ENCODE measurements at regions not wholly inside any gene's neighbourhood (a gene's known extent, or its start where the extent isn't known, plus 50 kb on each side); places are given as distances from the start of the nearest gene placed in this dataset.
"Not testable (repeated sequence)": the region's sequence is repeated elsewhere in the genome, so short reads cannot be mapped to it uniquely, and the experiment has no call there.

- not testable (repeated sequence) for DNase-seq (ENCODE audit: low read depth in 1 of 2, low spot score in 1 of 2)
Measured at GRCh38 chr17:15858082-15858481, 86.8 kb upstream of the ADORA2B start.

DNA sequence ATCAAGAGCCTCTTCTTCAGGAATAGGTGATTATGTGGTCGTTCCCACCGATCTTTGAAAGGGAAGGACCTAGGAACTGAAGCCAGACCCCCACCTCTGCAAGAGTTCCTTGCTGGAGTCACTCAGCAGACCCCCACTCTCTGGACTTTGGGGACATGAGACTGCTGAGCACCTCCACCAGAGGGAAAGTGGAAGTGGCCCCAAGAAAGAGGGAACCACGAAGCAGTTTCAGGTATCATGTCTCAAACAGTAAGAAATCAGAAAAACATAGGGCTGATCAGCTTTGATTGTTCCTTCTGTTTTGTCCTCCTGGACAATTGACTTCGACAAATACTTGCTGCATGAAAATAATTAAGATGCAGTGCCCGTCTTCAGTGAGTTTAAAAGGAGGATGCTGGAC lies 84.2 kb upstream of the ADORA2B start:
- DNase-seq (ENCODE audit: low read depth in 1 of 2, low spot score in 1 of 2) = not testable (repeated sequence)

- DNase-seq (ENCODE audit: low read depth in 1 of 2, low spot score in 1 of 2) = not testable (repeated sequence)
Measured at GRCh38 chr17:15864061-15864460, 80.9 kb upstream of the ADORA2B start.

GRCh38 chr17:15864472-15864871 lies 80.5 kb upstream of the ADORA2B start:
- DNase-seq (ENCODE audit: low read depth in 1 of 2, low spot score in 1 of 2) = not testable (repeated sequence)

DNA sequence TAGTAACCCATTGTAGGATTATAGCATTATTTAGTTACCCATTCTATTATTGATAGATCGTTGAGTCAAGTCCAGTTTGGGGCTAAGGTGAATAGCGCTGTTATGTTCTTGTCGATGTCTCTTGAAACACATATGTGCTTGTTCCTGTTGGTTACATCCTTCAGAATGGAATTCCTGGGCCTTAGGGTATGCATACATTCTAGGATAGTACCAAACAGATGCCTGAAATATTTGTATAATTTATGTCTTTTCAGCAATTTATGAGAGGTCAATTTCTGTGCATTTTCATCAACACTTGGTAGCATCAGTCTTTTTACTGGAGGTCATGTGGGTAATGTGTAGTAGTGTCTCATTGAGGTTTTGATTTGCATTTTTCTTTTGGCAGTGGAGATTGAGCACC lies 78.9 kb upstream of the ADORA2B start:
- not testable (repeated sequence) for DNase-seq (ENCODE audit: low read depth in 1 of 2, low spot score in 1 of 2)

- DNase-seq (ENCODE audit: low read depth in 1 of 2, low spot score in 1 of 2) = not testable (repeated sequence)
Measured at GRCh38 chr17:15867331-15867730, 77.6 kb upstream of the ADORA2B start.

GRCh38 chr17:15869868-15870267 lies 75.1 kb upstream of the ADORA2B start:
- not testable (repeated sequence) for DNase-seq (ENCODE audit: low read depth in 1 of 2, low spot score in 1 of 2)

- not testable (repeated sequence) for DNase-seq (ENCODE audit: low read depth in 1 of 2, low spot score in 1 of 2)
Measured at GRCh38 chr17:15872677-15873076, 72.3 kb upstream of the ADORA2B start.

GRCh38 chr17:15877882-15878500 lies 66.9 kb upstream of the ADORA2B start:
- not testable (repeated sequence) for DNase-seq (ENCODE audit: low read depth in 1 of 2, low spot score in 1 of 2)

DNA sequence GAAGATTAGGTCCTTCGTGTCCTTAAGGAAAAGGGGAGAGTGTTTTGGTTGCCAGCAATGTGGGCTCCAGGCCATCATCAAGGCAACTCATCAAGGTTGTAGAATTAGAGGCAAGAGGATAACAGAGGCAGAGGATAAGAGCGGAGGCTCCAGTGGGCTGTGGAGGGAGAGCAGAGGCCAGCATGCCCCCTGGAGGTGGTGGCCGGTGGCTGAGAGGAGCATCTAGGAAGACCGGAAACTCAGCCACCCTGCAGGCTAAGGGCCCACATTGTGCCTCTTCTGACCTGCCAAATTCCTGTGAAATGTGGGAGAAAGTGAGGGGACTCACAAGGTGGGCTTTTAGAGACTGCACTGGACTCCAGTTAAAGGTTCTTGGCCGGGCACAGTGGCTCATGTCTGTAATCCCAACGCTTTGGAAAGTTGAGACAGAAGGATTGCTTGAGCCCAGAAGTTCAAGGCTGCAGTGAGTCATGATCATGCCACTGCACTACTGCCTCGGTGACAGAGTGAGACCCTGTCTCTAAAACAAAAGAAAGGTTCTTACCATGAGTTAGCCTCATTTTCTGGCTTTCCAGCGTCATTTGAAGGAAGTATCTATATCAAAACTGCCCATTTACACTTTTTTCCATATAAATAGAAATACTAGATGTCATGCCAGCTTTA lies 62.7 kb upstream of the ADORA2B start:
- no peak for DNase-seq (ENCODE audit: low read depth in 1 of 2, low spot score in 1 of 2)

GRCh38 chr17:15882777-15883176 lies 62.2 kb upstream of the ADORA2B start:
- no peak for DNase-seq (ENCODE audit: low read depth in 1 of 2, low spot score in 1 of 2)

- no peak for DNase-seq (ENCODE audit: low read depth in 1 of 2, low spot score in 1 of 2)
Measured at GRCh38 chr17:15883617-15884111, 61.3 kb upstream of the ADORA2B start.

GRCh38 chr17:15884731-15885130 lies 60.2 kb upstream of the ADORA2B start:
- DNase-seq (ENCODE audit: low read depth in 1 of 2, low spot score in 1 of 2) = no peak

GRCh38 chr17:15885770-15886169 lies 59.2 kb upstream of the ADORA2B start:
- no peak for DNase-seq (ENCODE audit: low read depth in 1 of 2, low spot score in 1 of 2)

DNA sequence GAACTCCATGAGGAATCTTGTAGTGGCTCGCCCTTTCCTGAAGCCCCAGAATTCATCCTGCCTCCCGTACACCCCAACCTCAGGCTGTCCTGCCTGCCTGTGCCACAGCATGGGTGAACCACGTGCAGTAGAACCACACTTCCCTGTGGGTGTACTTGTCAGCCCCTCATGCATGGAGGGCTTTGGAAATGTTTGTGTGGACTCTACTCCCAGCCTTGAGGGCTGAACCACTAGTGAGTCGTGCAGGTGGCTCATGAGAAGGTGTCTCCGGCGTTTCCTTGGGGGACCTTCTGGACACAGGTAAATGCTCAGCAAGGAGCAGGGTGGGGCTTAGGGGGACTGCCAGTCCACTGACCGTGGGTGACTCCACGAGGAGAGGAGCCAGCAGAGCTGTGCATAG lies 58.7 kb upstream of the ADORA2B start:
- DNase-seq (ENCODE audit: low read depth in 1 of 2, low spot score in 1 of 2) = no peak

GRCh38 chr17:15886804-15887203 lies 58.1 kb upstream of the ADORA2B start:
- DNase-seq (ENCODE audit: low read depth in 1 of 2, low spot score in 1 of 2) = no peak

DNA sequence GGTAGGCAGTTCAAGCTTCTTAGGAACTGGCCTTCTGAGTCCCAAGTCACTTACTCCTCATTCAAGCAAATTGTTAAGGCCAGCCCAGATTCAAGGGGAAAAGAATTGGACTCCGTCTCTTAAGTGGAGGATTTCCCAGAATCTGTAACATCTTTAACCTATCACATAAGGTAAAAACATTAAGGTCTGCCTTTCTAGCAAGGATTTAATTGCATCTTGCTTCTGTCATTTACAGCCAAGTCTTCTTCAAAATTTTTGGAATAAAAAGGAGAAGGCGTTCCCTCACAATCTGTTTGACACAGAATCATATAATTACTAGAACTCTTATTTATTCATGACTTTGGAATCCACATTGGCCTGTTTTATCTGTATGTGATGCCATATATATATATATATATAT lies 56.5 kb upstream of the ADORA2B start:
- DNase-seq (ENCODE audit: low read depth in 1 of 2, low spot score in 1 of 2) = no peak

DNA sequence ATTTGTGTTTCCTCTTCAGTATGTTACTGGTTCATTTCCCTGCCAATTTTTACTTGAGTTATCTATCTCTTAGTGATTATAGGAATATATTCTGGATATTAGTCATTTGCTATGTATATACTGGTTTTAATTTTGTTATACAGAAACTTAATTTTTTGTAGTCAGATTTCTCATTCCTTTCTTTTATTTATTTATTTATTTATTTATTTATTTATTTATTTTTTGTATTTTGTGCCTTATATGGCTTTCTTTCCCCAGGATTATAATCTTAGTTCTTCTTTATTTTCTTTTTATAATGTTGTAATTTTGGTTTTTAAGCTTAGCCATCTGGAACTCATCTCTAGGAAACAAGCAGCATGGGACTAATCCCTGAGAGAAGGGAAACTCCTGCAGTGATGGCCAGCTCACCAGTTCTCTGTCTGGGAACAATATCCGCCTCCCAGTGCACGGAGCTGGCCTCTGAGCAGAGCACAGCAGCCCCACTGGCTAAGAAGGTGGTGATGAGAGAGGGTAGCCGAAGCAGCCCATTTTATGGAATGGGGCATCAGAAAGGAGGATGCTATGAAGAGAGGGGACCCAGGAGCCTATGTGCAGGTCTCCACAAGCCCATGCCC lies 54.5 kb upstream of the ADORA2B start:
- no peak for DNase-seq (ENCODE audit: low read depth in 1 of 2, low spot score in 1 of 2)

- DNase-seq (ENCODE audit: low read depth in 1 of 2, low spot score in 1 of 2) = no peak
Measured at GRCh38 chr17:15891318-15891717, 53.6 kb upstream of the ADORA2B start.

- DNase-seq (ENCODE audit: low read depth in 1 of 2, low spot score in 1 of 2) = no peak
Measured at GRCh38 chr17:15892244-15892643, 52.7 kb upstream of the ADORA2B start.

DNA sequence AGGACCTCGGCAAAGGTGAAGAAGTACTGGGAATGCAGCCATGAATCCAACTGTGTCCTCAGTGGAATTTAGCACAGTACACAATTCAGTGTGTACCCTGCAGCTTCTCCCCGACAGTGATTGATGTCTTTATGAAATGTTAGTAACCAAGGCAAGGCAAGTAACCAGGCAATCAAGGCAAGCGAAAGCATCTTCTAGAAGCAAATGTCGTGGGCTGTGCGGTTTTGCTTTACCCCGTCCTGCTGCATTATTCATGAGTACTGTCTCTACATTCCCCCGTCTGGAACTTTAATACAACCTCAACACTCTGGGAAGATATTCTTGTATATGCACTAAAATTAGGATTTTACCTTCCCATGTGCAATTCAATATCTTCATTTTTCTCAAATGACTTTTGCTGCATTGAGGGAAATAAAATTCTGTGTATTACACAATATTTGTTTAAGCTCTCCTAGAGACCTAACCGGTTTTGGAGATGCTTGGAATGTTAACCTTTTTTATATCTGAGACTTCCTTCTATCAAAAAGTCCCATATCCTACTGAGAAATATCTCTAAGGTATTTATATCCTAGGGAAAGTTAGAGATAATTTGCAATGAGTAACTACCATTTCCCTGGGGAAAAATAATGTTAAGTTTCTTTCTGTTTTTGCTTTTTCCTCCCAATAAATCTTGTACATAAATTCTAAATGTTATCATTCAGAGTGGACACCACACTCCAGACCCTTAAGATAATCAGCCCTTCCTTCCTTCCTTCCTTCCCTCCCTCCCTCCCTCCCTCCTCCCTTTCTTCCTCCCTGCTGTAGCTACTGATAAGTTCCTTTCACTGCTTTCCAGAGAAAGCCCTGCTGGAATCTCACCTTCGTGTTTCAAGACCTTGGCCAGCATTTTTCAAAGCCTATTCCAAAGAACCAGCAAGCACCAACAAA lies 51.9 kb upstream of the ADORA2B start:
- no peak for DNase-seq (ENCODE audit: low read depth in 1 of 2, low spot score in 1 of 2)
